RWPE2 (cell line): ENCODE measurements at regions not wholly inside any gene's neighbourhood (a gene's known extent, or its start where the extent isn't known, plus 50 kb on each side); places are given as distances from the start of the nearest gene placed in this dataset.

Experiments
- ATAC-seq: fragments of 200-7000 bp; cut with Tn5 transposase; 3 replicates; pipeline ENCODE4 v1.9.1; 2021; ENCODE audit warnings: low read depth
- DNase-seq: peaks from one replicate; pipeline ENCODE4 v3.0.0-alpha.2; 2020; ENCODE audit warnings: low spot score
- H3K27ac ChIP-seq: fragments of 450-650 bp; 2 replicates; pipeline ENCODE4 v1.5.1; 2017; ENCODE audit warnings: mild to moderate bottlenecking; ENCODE audit not compliant: poor library complexity, severe bottlenecking
- H3K27me3 ChIP-seq: fragments of 250-450 bp; sonication (Bioruptor Pico); 2 replicates; pipeline ENCODE4 v1.5.1; 2021; ENCODE audit warnings: mild to moderate bottlenecking, moderate library complexity; ENCODE audit not compliant: insufficient read depth, poor library complexity, severe bottlenecking
- H3K36me3 ChIP-seq: fragments of 250-450 bp; sonication (Bioruptor Pico); 2 replicates; pipeline ENCODE4 v1.5.1; 2020; ENCODE audit warnings: low read depth, mild to moderate bottlenecking, moderate library complexity
- H3K4me1 ChIP-seq: fragments of 250-450 bp; sonication (Bioruptor Pico); 2 replicates; pipeline ENCODE4 v1.5.1; 2021; ENCODE audit warnings: mild to moderate bottlenecking, moderate library complexity; ENCODE audit not compliant: insufficient read depth, poor library complexity, severe bottlenecking
- H3K4me3 ChIP-seq: fragments of 250-450 bp; sonication (Bioruptor Pico); 2 replicates; pipeline ENCODE4 v1.5.1; 2021; ENCODE audit warnings: mild to moderate bottlenecking, moderate library complexity; ENCODE audit not compliant: severe bottlenecking
- H3K9me3 ChIP-seq: fragments of 250-450 bp; sonication (Bioruptor Pico); 2 replicates; pipeline ENCODE4 v1.5.1; 2021; ENCODE audit warnings: mild to moderate bottlenecking, moderate library complexity; ENCODE audit not compliant: severe bottlenecking
- TF ChIP-seq, protein P1 (sequence below): fragments of 450-650 bp; IDR thresholded peaks from one replicate; pipeline ENCODE4 v1.5.1; 2017; ENCODE audit warnings: mild to moderate bottlenecking, moderate library complexity; ENCODE audit not compliant: poor library complexity, severe bottlenecking

DNA sequence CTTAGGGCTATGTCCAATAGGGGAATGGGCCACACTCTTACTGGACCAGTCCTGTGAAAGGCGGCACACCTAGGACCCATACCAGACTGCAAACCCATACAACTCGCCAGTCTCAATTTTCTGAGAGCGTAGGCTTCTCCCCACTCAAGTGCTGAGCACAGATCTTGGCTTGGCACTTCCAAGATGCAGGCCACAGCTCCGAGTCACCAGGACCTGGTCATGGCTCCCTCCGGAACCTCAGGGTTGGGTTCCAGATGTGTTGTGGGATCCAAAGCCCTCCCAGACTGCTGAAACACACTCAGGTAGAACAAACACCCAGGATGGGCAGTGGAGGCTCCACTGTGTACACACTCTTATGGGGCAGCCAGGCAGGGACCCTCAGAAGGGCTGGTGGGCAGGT is 103.3 kb downstream of the TMEM144 start:
- DNase-seq (no peak), ATAC-seq (no peak)
- Histone ChIP-seq H3K36me3 (no peaks in the 10 kb centered on the region), H3K27me3 (no peaks in the 10 kb centered on the region), H3K4me1 (peaks cover 26% of the 10 kb centered on the region), H3K27ac (peak overlapping the region; percentile 95), H3K4me3 (no peak overlapping the region), H3K9me3 (no peaks in the 10 kb centered on the region)
- TF ChIP-seq, protein P1, sequence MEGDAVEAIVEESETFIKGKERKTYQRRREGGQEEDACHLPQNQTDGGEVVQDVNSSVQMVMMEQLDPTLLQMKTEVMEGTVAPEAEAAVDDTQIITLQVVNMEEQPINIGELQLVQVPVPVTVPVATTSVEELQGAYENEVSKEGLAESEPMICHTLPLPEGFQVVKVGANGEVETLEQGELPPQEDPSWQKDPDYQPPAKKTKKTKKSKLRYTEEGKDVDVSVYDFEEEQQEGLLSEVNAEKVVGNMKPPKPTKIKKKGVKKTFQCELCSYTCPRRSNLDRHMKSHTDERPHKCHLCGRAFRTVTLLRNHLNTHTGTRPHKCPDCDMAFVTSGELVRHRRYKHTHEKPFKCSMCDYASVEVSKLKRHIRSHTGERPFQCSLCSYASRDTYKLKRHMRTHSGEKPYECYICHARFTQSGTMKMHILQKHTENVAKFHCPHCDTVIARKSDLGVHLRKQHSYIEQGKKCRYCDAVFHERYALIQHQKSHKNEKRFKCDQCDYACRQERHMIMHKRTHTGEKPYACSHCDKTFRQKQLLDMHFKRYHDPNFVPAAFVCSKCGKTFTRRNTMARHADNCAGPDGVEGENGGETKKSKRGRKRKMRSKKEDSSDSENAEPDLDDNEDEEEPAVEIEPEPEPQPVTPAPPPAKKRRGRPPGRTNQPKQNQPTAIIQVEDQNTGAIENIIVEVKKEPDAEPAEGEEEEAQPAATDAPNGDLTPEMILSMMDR, result no peak

DNA sequence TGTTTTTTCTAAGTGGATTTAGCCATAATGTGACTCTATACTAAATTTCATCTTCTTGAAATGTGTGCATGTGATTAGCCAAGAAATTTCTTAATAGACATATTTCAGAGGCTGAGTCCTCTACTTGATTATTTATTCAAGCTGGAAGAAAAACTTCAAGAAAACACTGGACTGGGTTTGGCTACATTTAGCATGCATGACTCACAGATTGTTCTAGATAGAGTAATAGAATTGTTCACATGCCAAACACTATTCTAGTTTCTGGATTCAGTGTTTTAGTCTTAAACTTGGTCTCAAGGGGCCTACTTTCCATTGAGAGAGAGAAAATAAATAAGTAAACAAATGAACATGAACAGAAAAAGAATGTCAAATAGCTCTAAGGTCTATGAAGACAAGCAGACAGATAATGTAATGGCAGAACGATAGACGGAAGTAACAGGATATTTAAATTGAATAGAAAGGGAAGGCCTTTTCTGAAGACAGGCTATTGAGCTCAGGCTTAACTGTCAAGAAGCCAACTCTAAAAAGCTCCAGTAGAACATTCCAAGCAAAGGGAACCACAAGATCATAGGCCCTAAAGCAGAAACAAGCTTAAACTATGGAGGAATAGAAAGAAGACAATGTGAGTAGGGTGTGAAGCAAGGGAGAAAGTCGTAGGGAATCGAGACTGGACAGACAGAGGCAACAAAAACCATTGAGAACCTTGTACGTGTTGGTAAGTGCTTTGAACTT is 104.6 kb downstream of the TMEM144 start:
- Histone ChIP-seq H3K27ac (peak overlapping the region; percentile 95), H3K9me3 (no peaks in the 10 kb centered on the region), H3K4me3 (no peak overlapping the region), H3K27me3 (no peaks in the 10 kb centered on the region), H3K36me3 (no peaks in the 10 kb centered on the region), H3K4me1 (peaks cover 26% of the 10 kb centered on the region)
- DNase-seq (no peak), ATAC-seq (peak; percentile 97)
- TF ChIP-seq, protein P1, result no peak

DNA sequence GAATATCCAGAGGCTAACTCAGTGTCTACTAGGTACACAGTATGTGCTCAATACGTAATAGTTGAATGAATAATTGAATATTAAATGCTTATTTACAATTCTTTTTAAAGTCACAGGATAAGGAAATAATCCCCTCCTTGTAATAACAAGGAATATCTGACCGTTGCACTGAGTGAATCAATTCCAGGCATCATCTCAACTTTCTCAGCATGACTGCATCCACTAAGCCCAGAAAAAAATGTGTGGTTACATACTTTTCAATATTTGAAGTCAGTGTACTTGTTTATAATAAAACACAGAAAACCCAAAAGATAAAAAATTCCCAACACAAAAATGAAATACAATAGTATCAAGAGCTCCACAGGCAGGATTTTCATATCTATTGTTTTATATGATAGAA is 105.4 kb downstream of the TMEM144 start:
- TF ChIP-seq, protein P1, result no peak
- peak overlapping the region; percentile 95 for H3K27ac ChIP-seq
- H3K4me1 ChIP-seq, result peaks cover 26% of the 10 kb centered on the region
- H3K27me3 ChIP-seq, result no peaks in the 10 kb centered on the region
- ATAC-seq (no peak), DNase-seq (no peak)
- H3K36me3 ChIP-seq, result no peaks in the 10 kb centered on the region
- no peak overlapping the region for H3K4me3 ChIP-seq
- no peaks in the 10 kb centered on the region for H3K9me3 ChIP-seq

DNA sequence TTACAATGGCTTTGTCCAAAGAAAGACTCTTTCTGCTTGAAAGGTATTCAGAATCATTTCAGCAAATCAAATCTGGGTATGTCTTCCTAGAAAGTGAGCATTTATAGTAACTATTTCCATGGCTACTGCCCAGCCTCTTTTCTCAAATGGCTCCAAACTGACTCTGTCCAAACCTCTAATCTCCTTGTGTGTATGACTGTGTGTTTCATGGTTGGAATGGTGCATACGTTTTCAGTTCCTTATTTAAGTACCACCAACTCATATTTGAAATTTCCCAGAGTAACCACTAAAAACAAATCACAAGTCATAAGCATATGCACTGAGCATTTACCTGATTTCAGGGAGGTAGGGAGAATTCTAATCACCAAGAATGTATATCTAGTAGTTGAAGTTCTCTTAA is 106.0 kb downstream of the TMEM144 start:
- DNase-seq (no peak), ATAC-seq (no peak)
- H3K9me3 ChIP-seq, result no peaks in the 10 kb centered on the region
- H3K4me1 ChIP-seq, result peaks cover 26% of the 10 kb centered on the region
- peak overlapping the region; percentile 95 for H3K27ac ChIP-seq
- no peaks in the 10 kb centered on the region for H3K36me3 ChIP-seq
- no peak overlapping the region for H3K4me3 ChIP-seq
- no peaks in the 10 kb centered on the region for H3K27me3 ChIP-seq
- TF ChIP-seq, protein P1, result no peak

DNA sequence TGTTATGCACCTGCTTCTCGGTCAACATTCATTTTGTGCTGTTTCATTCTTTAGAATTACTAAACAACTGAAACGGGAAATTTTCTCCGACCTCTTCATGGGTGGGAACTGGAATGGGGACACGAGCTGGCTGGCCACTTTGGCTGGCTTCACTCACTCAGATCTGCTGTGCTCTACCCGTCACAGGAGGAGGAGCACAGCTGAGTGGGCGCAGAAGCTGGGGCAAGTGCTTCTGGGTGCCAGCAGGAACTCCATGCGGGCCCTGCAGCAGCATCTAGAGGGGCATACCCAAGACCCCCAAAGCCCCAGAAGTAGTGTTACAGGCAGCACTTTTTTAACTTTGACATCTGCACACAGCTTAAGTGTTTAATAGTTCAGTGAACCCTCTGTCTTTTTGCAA is 109.6 kb downstream of the TMEM144 start:
- Histone ChIP-seq H3K4me1 (peaks cover 10% of the 10 kb centered on the region), H3K27ac (no peak overlapping the region), H3K4me3 (no peak overlapping the region), H3K36me3 (no peaks in the 10 kb centered on the region), H3K9me3 (no peaks in the 10 kb centered on the region), H3K27me3 (no peaks in the 10 kb centered on the region)
- ATAC-seq, result no peak
- TF ChIP-seq, protein P1, result no peak
- DNase-seq, result no peak
